Calu3 (cell line): ENCODE measurements at regions not wholly inside any gene's neighbourhood (a gene's known extent, or its start where the extent isn't known, plus 50 kb on each side); places are given as distances from the start of the nearest gene placed in this dataset.

Experiments
- BruUV-seq: library from RNA; stranded (reverse); fragments of 400-500 nt; replicated peaks from 2 replicates; lab custom pipeline; 2021; lab: Mats Ljungman, UMichigan
- CTCF ChIA-PET: fragments of 300-600 bp; sonication (Branson Sonifier 250); formaldehyde crosslinking; loops from one replicate; lab custom pipeline; 2022; ENCODE audit warnings: antibody characterized with exemption; lab: Charles Lee
- DNase-seq: peaks from one replicate; pipeline ENCODE4 v3.0.0; 2022
- H3K27ac Mint-ChIP-seq: one replicate; pipeline ENCODE4 v1.8.0; 2022; ENCODE audit warnings: mixed read lengths; ENCODE audit not compliant: unreplicated experiment
- H3K27me3 Mint-ChIP-seq: one replicate; pipeline ENCODE4 v1.8.0; 2022; ENCODE audit warnings: mixed read lengths; ENCODE audit not compliant: unreplicated experiment
- H3K36me3 Mint-ChIP-seq: one replicate; pipeline ENCODE4 v1.8.0; 2022; ENCODE audit warnings: mild to moderate bottlenecking, moderate library complexity, mixed read lengths; ENCODE audit not compliant: insufficient read depth, unreplicated experiment
- H3K4me1 Mint-ChIP-seq: one replicate; pipeline ENCODE4 v1.8.0; 2022; ENCODE audit warnings: mild to moderate bottlenecking, low read depth, mixed read lengths; ENCODE audit not compliant: unreplicated experiment
- H3K4me3 Mint-ChIP-seq: one replicate; pipeline ENCODE4 v1.8.0; 2022; ENCODE audit warnings: mild to moderate bottlenecking, low read depth, moderate library complexity, mixed read lengths; ENCODE audit not compliant: unreplicated experiment
- H3K9me3 Mint-ChIP-seq: one replicate; pipeline ENCODE4 v1.8.0; 2022; ENCODE audit warnings: low read depth, mixed read lengths; ENCODE audit not compliant: unreplicated experiment
- intact Hi-C: fragments of 100-400 bp; cut with micrococcal nuclease; formaldehyde crosslinking; loops from one replicate; pipeline ENCODE4 v1.10.0; 2022; ENCODE audit not compliant: unreplicated experiment
- TF ChIP-seq, protein P1 (sequence below): fragments of 200-600 bp; IDR thresholded peaks from one replicate; pipeline ENCODE4 v1.8.0; 2022; ENCODE audit warnings: antibody characterized with exemption; ENCODE audit not compliant: unreplicated experiment

- no TSS peak for BruUV-seq
- DNase-seq = no peak
- Mint-ChIP-seq H3K9me3 (no peaks in the 10 kb centered on the region), H3K4me3 (no peak overlapping the region), H3K36me3 (no peaks in the 10 kb centered on the region), H3K27ac (no peak overlapping the region), H3K4me1 (no peaks in the 10 kb centered on the region), H3K27me3 (no peaks in the 10 kb centered on the region)
- intact Hi-C loops = no loop called here
- CTCF ChIA-PET = no interaction called here
- TF ChIP-seq, protein P1, sequence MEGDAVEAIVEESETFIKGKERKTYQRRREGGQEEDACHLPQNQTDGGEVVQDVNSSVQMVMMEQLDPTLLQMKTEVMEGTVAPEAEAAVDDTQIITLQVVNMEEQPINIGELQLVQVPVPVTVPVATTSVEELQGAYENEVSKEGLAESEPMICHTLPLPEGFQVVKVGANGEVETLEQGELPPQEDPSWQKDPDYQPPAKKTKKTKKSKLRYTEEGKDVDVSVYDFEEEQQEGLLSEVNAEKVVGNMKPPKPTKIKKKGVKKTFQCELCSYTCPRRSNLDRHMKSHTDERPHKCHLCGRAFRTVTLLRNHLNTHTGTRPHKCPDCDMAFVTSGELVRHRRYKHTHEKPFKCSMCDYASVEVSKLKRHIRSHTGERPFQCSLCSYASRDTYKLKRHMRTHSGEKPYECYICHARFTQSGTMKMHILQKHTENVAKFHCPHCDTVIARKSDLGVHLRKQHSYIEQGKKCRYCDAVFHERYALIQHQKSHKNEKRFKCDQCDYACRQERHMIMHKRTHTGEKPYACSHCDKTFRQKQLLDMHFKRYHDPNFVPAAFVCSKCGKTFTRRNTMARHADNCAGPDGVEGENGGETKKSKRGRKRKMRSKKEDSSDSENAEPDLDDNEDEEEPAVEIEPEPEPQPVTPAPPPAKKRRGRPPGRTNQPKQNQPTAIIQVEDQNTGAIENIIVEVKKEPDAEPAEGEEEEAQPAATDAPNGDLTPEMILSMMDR = no peak
Measured at GRCh38 chr3:182067423-182067822, 355.7 kb downstream of the SOX2 start.

GRCh38 chr3:182078316-182078715 lies 366.6 kb downstream of the SOX2 start:
- H3K36me3 Mint-ChIP-seq = no peaks in the 10 kb centered on the region
- H3K9me3 Mint-ChIP-seq = peaks cover 2% of the 10 kb centered on the region
- BruUV-seq = no TSS peak
- CTCF ChIA-PET = interaction anchor here (0.5 to 0.9 kb wide), 2 partner anchors 123 to 134 kb away, joined by 3 read pairs; no protein-coding TSS in a partner anchor
- intact Hi-C loops = no loop called here
- peak; percentile 56 for DNase-seq
- no peak overlapping the region for H3K27ac Mint-ChIP-seq
- no peaks in the 10 kb centered on the region for H3K27me3 Mint-ChIP-seq
- TF ChIP-seq, protein P1 = no peak
- peaks cover 20% of the 10 kb centered on the region for H3K4me1 Mint-ChIP-seq
- H3K4me3 Mint-ChIP-seq = no peak overlapping the region

DNA sequence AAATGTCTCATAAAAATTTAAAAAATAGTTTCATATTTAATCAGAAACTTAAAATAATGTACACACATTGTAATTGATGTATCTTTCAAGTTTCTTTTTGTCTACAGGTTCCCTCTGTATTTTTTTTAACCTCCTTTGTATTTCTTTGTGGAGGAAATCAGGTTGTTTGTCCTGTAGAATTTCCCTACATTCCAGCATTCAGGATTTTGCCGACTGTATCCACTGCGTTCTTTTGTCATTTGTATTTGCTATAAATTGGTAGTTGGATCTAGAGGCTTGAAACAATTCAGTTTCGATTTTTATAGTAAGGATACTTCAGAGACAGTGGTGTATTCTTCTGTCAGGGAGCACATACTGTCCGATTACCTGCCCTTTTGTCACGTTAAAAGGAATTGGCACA lies 367.2 kb downstream of the SOX2 start:
- no TSS peak for BruUV-seq
- no peak overlapping the region for H3K27ac Mint-ChIP-seq

DNA sequence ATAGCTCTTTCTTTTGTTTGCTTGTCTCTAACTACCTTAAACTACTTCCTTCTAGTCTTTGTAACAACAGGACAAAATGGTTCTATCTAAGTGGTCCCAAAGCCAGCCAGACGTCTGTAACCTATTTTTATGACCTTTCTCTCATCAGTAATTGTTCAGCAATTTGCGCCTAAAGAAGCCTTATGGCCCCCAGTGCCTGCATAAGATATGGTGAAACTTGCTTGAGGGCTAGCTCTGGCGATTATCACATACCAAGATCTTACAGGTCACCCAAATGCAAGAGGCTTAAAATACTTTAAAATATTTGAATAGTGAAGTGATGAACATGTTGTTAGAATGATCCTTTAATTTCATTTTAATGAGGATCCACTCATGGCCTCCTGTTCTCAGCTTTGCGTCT lies 369.4 kb downstream of the SOX2 start:
- no peaks in the 10 kb centered on the region for H3K36me3 Mint-ChIP-seq

More for the DNA sequence above, 367.2 kb downstream of the SOX2 start:
- intact Hi-C loops = no loop called here
- H3K4me1 Mint-ChIP-seq = peaks cover 23% of the 10 kb centered on the region
- DNase-seq = no peak
- TF ChIP-seq, protein P1 = no peak
- H3K36me3 Mint-ChIP-seq = no peaks in the 10 kb centered on the region
- no peaks in the 10 kb centered on the region for H3K27me3 Mint-ChIP-seq
- CTCF ChIA-PET = interaction anchor here (0.5 to 0.9 kb wide), 2 partner anchors 123 to 134 kb away, joined by 3 read pairs; no protein-coding TSS in a partner anchor
- no peak overlapping the region for H3K4me3 Mint-ChIP-seq
- H3K9me3 Mint-ChIP-seq = peaks cover 2% of the 10 kb centered on the region

More for the DNA sequence above, 369.4 kb downstream of the SOX2 start:
- CTCF ChIA-PET = interaction anchor here (0.6 kb wide), 1 partner anchor 9 kb away, joined by 3 read pairs; no protein-coding TSS in a partner anchor
- Mint-ChIP-seq H3K4me1 (peaks cover 23% of the 10 kb centered on the region), H3K27me3 (no peaks in the 10 kb centered on the region), H3K9me3 (no peaks in the 10 kb centered on the region), H3K27ac (no peak overlapping the region), H3K4me3 (no peak overlapping the region)
- intact Hi-C loops = no loop called here
- DNase-seq = no peak
- TF ChIP-seq, protein P1 = no peak
- BruUV-seq = no TSS peak
